ENCODE measurements at regions not wholly inside any gene's neighbourhood (a gene's known extent, or its start where the extent isn't known, plus 50 kb on each side); places are given as distances from the start of the nearest gene placed in this dataset.

- TF ChIP-seq EP300 (conservative IDR thresholded peaks at IDR 0.05; ENCODE audit: poor library complexity, severe bottlenecking), result no peak
- Histone ChIP-seq H4K20me1 (ENCODE audit: insufficient read depth) (no peaks in the 10 kb centered on the region), H3K27ac (ENCODE audit: low read length) (no peak overlapping the region), H3K4me3 (ENCODE audit: low read length) (no peak overlapping the region), H3F3A (ENCODE audit: insufficient read depth, low read length, poor library complexity, severe bottlenecking) (no peaks in the 10 kb centered on the region), H3K79me2 (replicated peaks; ENCODE audit: insufficient read depth, low read length) (no peaks in the 10 kb centered on the region), H2AFZ (ENCODE audit: low read depth, low read length) (no peak overlapping the region), H3K9me2 (ENCODE audit: insufficient read depth, low read length) (no peaks in the 10 kb centered on the region), H3K4me2 (ENCODE audit: low read length) (no peak overlapping the region), H3K36me3 (ENCODE audit: insufficient read depth, low read length) (no peaks in the 10 kb centered on the region), H3K27me3 (ENCODE audit: insufficient read depth, low read depth, low read length) (no peaks in the 10 kb centered on the region), H3K9me3 (ENCODE audit: low read length) (no peaks in the 10 kb centered on the region), H3K9ac (ENCODE audit: low read length) (no peak overlapping the region)
These were observed 73.2 kb upstream of the PDK4 start for GRCh38 chr7:95669513-95669912.

GRCh38 chr7:95668504-95669018, 72.2 kb upstream of the PDK4 start:
- H3K79me2 ChIP-seq (replicated peaks; ENCODE audit: insufficient read depth, low read length), result no peaks in the 10 kb centered on the region
- no peak overlapping the region for H3K27ac ChIP-seq (ENCODE audit: low read length)
- TF ChIP-seq EZH2 (IDR thresholded peaks at IDR 0.05; ENCODE audit: borderline replicate concordance, insufficient read depth, low read length, poor library complexity, severe bottlenecking), result no peak
- no peak for TF ChIP-seq REST (IDR thresholded peaks at IDR 0.05; ENCODE audit: borderline replicate concordance)
- TF ChIP-seq TAF1 (IDR thresholded peaks at IDR 0.05; ENCODE audit: low read depth), result no peak
- no peak for TF ChIP-seq RAD21 (conservative IDR thresholded peaks at IDR 0.05)
- TF ChIP-seq POLR2AphosphoS5 (IDR thresholded peaks at IDR 0.05), result no peak
- no peak for TF ChIP-seq MXI1 (conservative IDR thresholded peaks at IDR 0.05; ENCODE audit: poor library complexity, severe bottlenecking)
- TF ChIP-seq EP300 (conservative IDR thresholded peaks at IDR 0.05; ENCODE audit: poor library complexity, severe bottlenecking), result no peak
- TF ChIP-seq, protein P1, sequence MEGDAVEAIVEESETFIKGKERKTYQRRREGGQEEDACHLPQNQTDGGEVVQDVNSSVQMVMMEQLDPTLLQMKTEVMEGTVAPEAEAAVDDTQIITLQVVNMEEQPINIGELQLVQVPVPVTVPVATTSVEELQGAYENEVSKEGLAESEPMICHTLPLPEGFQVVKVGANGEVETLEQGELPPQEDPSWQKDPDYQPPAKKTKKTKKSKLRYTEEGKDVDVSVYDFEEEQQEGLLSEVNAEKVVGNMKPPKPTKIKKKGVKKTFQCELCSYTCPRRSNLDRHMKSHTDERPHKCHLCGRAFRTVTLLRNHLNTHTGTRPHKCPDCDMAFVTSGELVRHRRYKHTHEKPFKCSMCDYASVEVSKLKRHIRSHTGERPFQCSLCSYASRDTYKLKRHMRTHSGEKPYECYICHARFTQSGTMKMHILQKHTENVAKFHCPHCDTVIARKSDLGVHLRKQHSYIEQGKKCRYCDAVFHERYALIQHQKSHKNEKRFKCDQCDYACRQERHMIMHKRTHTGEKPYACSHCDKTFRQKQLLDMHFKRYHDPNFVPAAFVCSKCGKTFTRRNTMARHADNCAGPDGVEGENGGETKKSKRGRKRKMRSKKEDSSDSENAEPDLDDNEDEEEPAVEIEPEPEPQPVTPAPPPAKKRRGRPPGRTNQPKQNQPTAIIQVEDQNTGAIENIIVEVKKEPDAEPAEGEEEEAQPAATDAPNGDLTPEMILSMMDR (IDR thresholded peaks at IDR 0.05; ENCODE audit: poor library complexity, severe bottlenecking), result no peak
- no peak for TF ChIP-seq SMC3 (conservative IDR thresholded peaks at IDR 0.05; ENCODE audit: poor library complexity)
- H4K20me1 ChIP-seq (ENCODE audit: insufficient read depth), result no peaks in the 10 kb centered on the region
- H3K9me2 ChIP-seq (ENCODE audit: insufficient read depth, low read length), result no peaks in the 10 kb centered on the region
- no peaks in the 10 kb centered on the region for H3F3A ChIP-seq (ENCODE audit: insufficient read depth, low read length, poor library complexity, severe bottlenecking)
- no peaks in the 10 kb centered on the region for H3K9me3 ChIP-seq (ENCODE audit: low read length)
- H3K4me2 ChIP-seq (ENCODE audit: low read length), result no peak overlapping the region
- no peak overlapping the region for H2AFZ ChIP-seq (ENCODE audit: low read depth, low read length)
- H3K4me3 ChIP-seq (ENCODE audit: low read length), result no peak overlapping the region
- H3K36me3 ChIP-seq (ENCODE audit: insufficient read depth, low read length), result no peaks in the 10 kb centered on the region
- no peak overlapping the region for H3K9ac ChIP-seq (ENCODE audit: low read length)
- H3K27me3 ChIP-seq (ENCODE audit: insufficient read depth, low read depth, low read length), result no peaks in the 10 kb centered on the region

DNA sequence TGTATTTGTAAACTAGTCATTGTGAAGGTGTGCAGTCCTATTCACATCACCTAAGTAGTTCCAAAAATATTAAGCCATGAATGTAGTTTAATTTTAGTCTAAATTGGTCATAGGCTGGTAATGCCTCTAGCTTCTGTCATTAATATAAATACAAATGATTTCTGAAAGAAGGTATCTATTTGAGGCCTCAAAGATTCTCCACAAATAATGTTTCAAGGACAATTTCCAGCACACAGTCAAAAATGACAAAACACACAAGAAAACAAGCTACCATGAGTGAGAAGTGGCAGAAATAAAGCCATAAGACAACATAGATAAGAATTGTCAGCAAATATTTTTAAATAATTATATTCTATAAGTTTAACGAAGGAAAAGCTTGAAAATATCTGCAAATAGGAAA, 66.7 kb upstream of the PDK4 start:
- Histone ChIP-seq H3K36me3 (ENCODE audit: insufficient read depth, low read length) (no peaks in the 10 kb centered on the region), H3K4me2 (ENCODE audit: low read length) (no peak overlapping the region), H3K9ac (ENCODE audit: low read length) (no peak overlapping the region), H4K20me1 (ENCODE audit: insufficient read depth) (no peaks in the 10 kb centered on the region), H3K4me3 (ENCODE audit: low read length) (no peak overlapping the region), H3K9me2 (ENCODE audit: insufficient read depth, low read length) (no peaks in the 10 kb centered on the region), H3F3A (ENCODE audit: insufficient read depth, low read length, poor library complexity, severe bottlenecking) (no peaks in the 10 kb centered on the region), H3K9me3 (ENCODE audit: low read length) (peaks cover 5% of the 10 kb centered on the region), H3K79me2 (replicated peaks; ENCODE audit: insufficient read depth, low read length) (no peaks in the 10 kb centered on the region), H2AFZ (ENCODE audit: low read depth, low read length) (no peak overlapping the region), H3K27ac (ENCODE audit: low read length) (no peak overlapping the region), H3K27me3 (ENCODE audit: insufficient read depth, low read depth, low read length) (no peaks in the 10 kb centered on the region)
- no peak for TF ChIP-seq TAF1 (IDR thresholded peaks at IDR 0.05; ENCODE audit: low read depth)
- TF ChIP-seq, protein P1 (IDR thresholded peaks at IDR 0.05; ENCODE audit: poor library complexity, severe bottlenecking), result no peak
